ENCODE measurements at regions not wholly inside any gene's neighbourhood (a gene's known extent, or its start where the extent isn't known, plus 50 kb on each side); places are given as distances from the start of the nearest gene placed in this dataset.

GRCh38 chr4:171636606-171637005 is 176.6 kb upstream of the GALNTL6 start:
- TF ChIP-seq EZH2 (IDR thresholded peaks at IDR 0.05; ENCODE audit: insufficient read depth, low read length) (no peak), CTCF (IDR thresholded peaks at IDR 0.05; ENCODE audit: insufficient read depth, low read depth, low read length) (no peak)
- H3K36me3 Mint-ChIP-seq (ENCODE audit: low read depth, unreplicated experiment), result no peaks in the 10 kb centered on the region
- no peak overlapping the region for H3K9ac ChIP-seq (ENCODE audit: low read length)
- no peaks in the 10 kb centered on the region for H4K20me1 ChIP-seq (ENCODE audit: insufficient read depth, low read length)
- H3K4me1 ChIP-seq (ENCODE audit: insufficient read depth, low read length), result no peaks in the 10 kb centered on the region
- no peak for DNase-seq (ENCODE audit: low read depth)
- no peaks in the 10 kb centered on the region for H3K36me3 ChIP-seq (ENCODE audit: insufficient read depth, low read length)
- H3K9me3 Mint-ChIP-seq (ENCODE audit: unreplicated experiment), result no peaks in the 10 kb centered on the region
- FAIRE-seq, result no peak
- no peak overlapping the region for H3K27ac ChIP-seq (ENCODE audit: low read depth, low read length)
- no peak overlapping the region for H2AFZ ChIP-seq (ENCODE audit: low read depth, low read length)
- no peak overlapping the region for H3K4me3 ChIP-seq (ENCODE audit: insufficient read depth, low read depth, low read length)
- H3K9me3 ChIP-seq (ENCODE audit: insufficient read depth, low read depth, low read length), result no peaks in the 10 kb centered on the region
- H3K4me3 Mint-ChIP-seq (ENCODE audit: unreplicated experiment), result no peak overlapping the region
- no peaks in the 10 kb centered on the region for H3K27me3 ChIP-seq (ENCODE audit: insufficient read depth, low read length)
- H3K4me1 Mint-ChIP-seq (ENCODE audit: low read depth, unreplicated experiment), result peaks cover 6% of the 10 kb centered on the region
- no peaks in the 10 kb centered on the region for H3K27me3 Mint-ChIP-seq (ENCODE audit: low read depth, unreplicated experiment)
- H3K4me2 ChIP-seq (ENCODE audit: low read length), result no peak overlapping the region
- H3K79me2 ChIP-seq (ENCODE audit: insufficient read depth, low read length), result no peaks in the 10 kb centered on the region
- no peak overlapping the region for H3K27ac Mint-ChIP-seq (ENCODE audit: unreplicated experiment)

GRCh38 chr4:171629737-171630136 is 183.5 kb upstream of the GALNTL6 start:
- no peaks in the 10 kb centered on the region for H3K27me3 ChIP-seq (ENCODE audit: insufficient read depth, low read length)
- no peaks in the 10 kb centered on the region for H3K79me2 ChIP-seq (ENCODE audit: insufficient read depth, low read length)
- no peak overlapping the region for H3K4me3 ChIP-seq (ENCODE audit: insufficient read depth, low read depth, low read length)
- H3K36me3 ChIP-seq (ENCODE audit: insufficient read depth, low read length), result no peaks in the 10 kb centered on the region
- no peaks in the 10 kb centered on the region for H3K9me3 Mint-ChIP-seq (ENCODE audit: unreplicated experiment)
- H3K4me1 Mint-ChIP-seq (ENCODE audit: low read depth, unreplicated experiment), result no peaks in the 10 kb centered on the region
- H3K4me2 ChIP-seq (ENCODE audit: low read length), result no peak overlapping the region
- no peaks in the 10 kb centered on the region for H3K9me3 ChIP-seq (ENCODE audit: insufficient read depth, low read depth, low read length)
- DNase-seq (ENCODE audit: low read depth), result no peak
- no peak for FAIRE-seq
- H4K20me1 ChIP-seq (ENCODE audit: insufficient read depth, low read length), result no peaks in the 10 kb centered on the region
- H3K9ac ChIP-seq (ENCODE audit: low read length), result no peak overlapping the region
- no peak overlapping the region for H3K4me3 Mint-ChIP-seq (ENCODE audit: unreplicated experiment)
- TF ChIP-seq EZH2 (IDR thresholded peaks at IDR 0.05; ENCODE audit: insufficient read depth, low read length) (no peak), CTCF (IDR thresholded peaks at IDR 0.05; ENCODE audit: insufficient read depth, low read depth, low read length) (no peak)
- no peaks in the 10 kb centered on the region for H3K4me1 ChIP-seq (ENCODE audit: insufficient read depth, low read length)
- H3K27me3 Mint-ChIP-seq (ENCODE audit: low read depth, unreplicated experiment), result no peaks in the 10 kb centered on the region
- no peaks in the 10 kb centered on the region for H3K36me3 Mint-ChIP-seq (ENCODE audit: low read depth, unreplicated experiment)
- no peak overlapping the region for H3K27ac ChIP-seq (ENCODE audit: low read depth, low read length)
- H3K27ac Mint-ChIP-seq (ENCODE audit: unreplicated experiment), result no peak overlapping the region
- no peak overlapping the region for H2AFZ ChIP-seq (ENCODE audit: low read depth, low read length)

- Mint-ChIP-seq H3K9me3 (ENCODE audit: unreplicated experiment) (no peaks in the 10 kb centered on the region), H3K4me3 (ENCODE audit: unreplicated experiment) (no peak overlapping the region), H3K27ac (ENCODE audit: unreplicated experiment) (no peak overlapping the region), H3K27me3 (ENCODE audit: low read depth, unreplicated experiment) (no peaks in the 10 kb centered on the region), H3K36me3 (ENCODE audit: low read depth, unreplicated experiment) (no peaks in the 10 kb centered on the region), H3K4me1 (ENCODE audit: low read depth, unreplicated experiment) (no peaks in the 10 kb centered on the region)
- no peak overlapping the region for H3K27ac ChIP-seq (ENCODE audit: low read depth, low read length)
- H3K9me3 ChIP-seq (ENCODE audit: insufficient read depth, low read depth, low read length), result no peaks in the 10 kb centered on the region
- H4K20me1 ChIP-seq (ENCODE audit: insufficient read depth, low read length), result no peaks in the 10 kb centered on the region
- H3K36me3 ChIP-seq (ENCODE audit: insufficient read depth, low read length), result no peaks in the 10 kb centered on the region
- H3K9ac ChIP-seq (ENCODE audit: low read length), result no peak overlapping the region
- H3K27me3 ChIP-seq (ENCODE audit: insufficient read depth, low read length), result no peaks in the 10 kb centered on the region
- H2AFZ ChIP-seq (ENCODE audit: low read depth, low read length), result no peak overlapping the region
- no peaks in the 10 kb centered on the region for H3K4me1 ChIP-seq (ENCODE audit: insufficient read depth, low read length)
- no peak for FAIRE-seq
- no peak overlapping the region for H3K4me2 ChIP-seq (ENCODE audit: low read length)
- H3K79me2 ChIP-seq (ENCODE audit: insufficient read depth, low read length), result no peaks in the 10 kb centered on the region
- H3K4me3 ChIP-seq (ENCODE audit: insufficient read depth, low read depth, low read length), result no peak overlapping the region
- no peak for DNase-seq (ENCODE audit: low read depth)
- TF ChIP-seq CTCF (IDR thresholded peaks at IDR 0.05; ENCODE audit: insufficient read depth, low read depth, low read length), result no peak
- no peak for TF ChIP-seq EZH2 (IDR thresholded peaks at IDR 0.05; ENCODE audit: insufficient read depth, low read length)
These were observed 184.0 kb upstream of the GALNTL6 start for GRCh38 chr4:171629182-171629581.

All from astrocyte (in vitro differentiated cells and primary cell).